ENCODE measurements at regions not wholly inside any gene's neighbourhood (a gene's known extent, or its start where the extent isn't known, plus 50 kb on each side); places are given as distances from the start of the nearest gene placed in this dataset.

- no peaks in the 10 kb centered on the region for H3K27me3 ChIP-seq (ENCODE audit: low read depth)
- in situ Hi-C loops (cut with MboI; ENCODE audit: low sequenced_read_pairs) = no loop called here
- H3K36me3 ChIP-seq (replicated peaks) = no peaks in the 10 kb centered on the region
- DNase-seq (ENCODE audit: low spot score in 2 of 2) = no peak
- H3K4me3 ChIP-seq = no peak overlapping the region
- no peaks in the 10 kb centered on the region for H3K9me3 ChIP-seq
- H3K4me1 ChIP-seq = peaks cover 13% of the 10 kb centered on the region
Measured at GRCh38 chr6:123747515-123747914, 56.1 kb upstream of the NKAIN2 start.

- H3K27me3 ChIP-seq (ENCODE audit: low read depth) = no peaks in the 10 kb centered on the region
- H3K4me3 ChIP-seq = no peak overlapping the region
- no peaks in the 10 kb centered on the region for H3K9me3 ChIP-seq
- DNase-seq (ENCODE audit: low spot score in 2 of 2) = no peak
- peaks cover 14% of the 10 kb centered on the region for H3K4me1 ChIP-seq
- H3K36me3 ChIP-seq (replicated peaks) = no peaks in the 10 kb centered on the region
- in situ Hi-C loops (cut with MboI; ENCODE audit: low sequenced_read_pairs) = no loop called here
Measured at GRCh38 chr6:123745895-123746294, 57.8 kb upstream of the NKAIN2 start.

- no peaks in the 10 kb centered on the region for H3K9me3 ChIP-seq
- in situ Hi-C loops (cut with MboI; ENCODE audit: low sequenced_read_pairs) = no loop called here
- H3K4me3 ChIP-seq = no peak overlapping the region
- H3K4me1 ChIP-seq = peaks cover 9% of the 10 kb centered on the region
- no peaks in the 10 kb centered on the region for H3K27me3 ChIP-seq (ENCODE audit: low read depth)
- DNase-seq (ENCODE audit: low spot score in 2 of 2) = no peak
- no peaks in the 10 kb centered on the region for H3K36me3 ChIP-seq (replicated peaks)
Measured at GRCh38 chr6:123744840-123745239, 58.8 kb upstream of the NKAIN2 start.

GRCh38 chr6:123742626-123743025 is 61.0 kb upstream of the NKAIN2 start:
- peak in 1 of 2 experiments; percentile 36 for DNase-seq (ENCODE audit: low spot score in 2 of 2)
- Histone ChIP-seq H3K4me1 (peaks cover 9% of the 10 kb centered on the region), H3K9me3 (no peaks in the 10 kb centered on the region), H3K27me3 (ENCODE audit: low read depth) (no peaks in the 10 kb centered on the region), H3K36me3 (replicated peaks) (no peaks in the 10 kb centered on the region), H3K4me3 (no peak overlapping the region)
- in situ Hi-C loops (cut with MboI; ENCODE audit: low sequenced_read_pairs) = no loop called here

GRCh38 chr6:123733180-123733579 is 70.5 kb upstream of the NKAIN2 start:
- H3K27me3 ChIP-seq (ENCODE audit: low read depth) = no peaks in the 10 kb centered on the region
- H3K4me3 ChIP-seq = no peak overlapping the region
- no peaks in the 10 kb centered on the region for H3K4me1 ChIP-seq
- no peaks in the 10 kb centered on the region for H3K36me3 ChIP-seq (replicated peaks)
- in situ Hi-C loops (cut with MboI; ENCODE audit: low sequenced_read_pairs) = no loop called here
- no peak for DNase-seq (ENCODE audit: low spot score in 2 of 2)
- H3K9me3 ChIP-seq = no peaks in the 10 kb centered on the region

GRCh38 chr6:123716506-123716905 is 79.8 kb upstream of the TRDN start:
- H3K27me3 ChIP-seq (ENCODE audit: low read depth) = no peaks in the 10 kb centered on the region
- no peaks in the 10 kb centered on the region for H3K9me3 ChIP-seq
- no peak overlapping the region for H3K4me3 ChIP-seq
- in situ Hi-C loops (cut with MboI; ENCODE audit: low sequenced_read_pairs) = no loop called here
- H3K4me1 ChIP-seq = no peaks in the 10 kb centered on the region
- no peaks in the 10 kb centered on the region for H3K36me3 ChIP-seq (replicated peaks)
- DNase-seq (ENCODE audit: low spot score in 2 of 2) = no peak

GRCh38 chr6:123715006-123715863 is 78.5 kb upstream of the TRDN start:
- in situ Hi-C loops (cut with MboI; ENCODE audit: low sequenced_read_pairs) = no loop called here
- Histone ChIP-seq H3K9me3 (no peaks in the 10 kb centered on the region), H3K27me3 (ENCODE audit: low read depth) (no peaks in the 10 kb centered on the region), H3K36me3 (replicated peaks) (no peaks in the 10 kb centered on the region), H3K4me3 (no peak overlapping the region), H3K4me1 (no peaks in the 10 kb centered on the region)
- DNase-seq (ENCODE audit: low spot score in 2 of 2) = peak; percentile 49 to 70

GRCh38 chr6:123712831-123713230 is 76.1 kb upstream of the TRDN start:
- Histone ChIP-seq H3K9me3 (no peaks in the 10 kb centered on the region), H3K36me3 (replicated peaks) (no peaks in the 10 kb centered on the region), H3K4me3 (no peak overlapping the region), H3K27me3 (ENCODE audit: low read depth) (no peaks in the 10 kb centered on the region), H3K4me1 (no peaks in the 10 kb centered on the region; the same call in 1 of the 2 replicates)
- no peak for DNase-seq (ENCODE audit: low spot score in 2 of 2)
- in situ Hi-C loops (cut with MboI; ENCODE audit: low sequenced_read_pairs) = loop anchor here (5.0 kb wide), 1 partner anchor 296 kb away; no protein-coding TSS in a partner anchor

- in situ Hi-C loops (cut with MboI; ENCODE audit: low sequenced_read_pairs) = no loop called here
- no peaks in the 10 kb centered on the region for H3K9me3 ChIP-seq
- no peaks in the 10 kb centered on the region for H3K27me3 ChIP-seq (ENCODE audit: low read depth)
- H3K36me3 ChIP-seq (replicated peaks) = no peaks in the 10 kb centered on the region
- H3K4me3 ChIP-seq = no peak overlapping the region
- peaks cover 18% of the 10 kb centered on the region for H3K4me1 ChIP-seq
- DNase-seq (ENCODE audit: low spot score in 2 of 2) = no peak
Measured at GRCh38 chr6:123702943-123703342, 66.2 kb upstream of the TRDN start.

GRCh38 chr6:123687864-123688263 is 51.1 kb upstream of the TRDN start:
- no peak for DNase-seq (ENCODE audit: low spot score in 2 of 2)
- no peak overlapping the region for H3K4me3 ChIP-seq
- in situ Hi-C loops (cut with MboI; ENCODE audit: low sequenced_read_pairs) = no loop called here
- no peaks in the 10 kb centered on the region for H3K9me3 ChIP-seq
- no peaks in the 10 kb centered on the region for H3K27me3 ChIP-seq (ENCODE audit: low read depth)
- H3K4me1 ChIP-seq = no peaks in the 10 kb centered on the region
- no peaks in the 10 kb centered on the region for H3K36me3 ChIP-seq (replicated peaks)
